ENCODE measurements at regions not wholly inside any gene's neighbourhood (a gene's known extent, or its start where the extent isn't known, plus 50 kb on each side); places are given as distances from the start of the nearest gene placed in this dataset.

DNA sequence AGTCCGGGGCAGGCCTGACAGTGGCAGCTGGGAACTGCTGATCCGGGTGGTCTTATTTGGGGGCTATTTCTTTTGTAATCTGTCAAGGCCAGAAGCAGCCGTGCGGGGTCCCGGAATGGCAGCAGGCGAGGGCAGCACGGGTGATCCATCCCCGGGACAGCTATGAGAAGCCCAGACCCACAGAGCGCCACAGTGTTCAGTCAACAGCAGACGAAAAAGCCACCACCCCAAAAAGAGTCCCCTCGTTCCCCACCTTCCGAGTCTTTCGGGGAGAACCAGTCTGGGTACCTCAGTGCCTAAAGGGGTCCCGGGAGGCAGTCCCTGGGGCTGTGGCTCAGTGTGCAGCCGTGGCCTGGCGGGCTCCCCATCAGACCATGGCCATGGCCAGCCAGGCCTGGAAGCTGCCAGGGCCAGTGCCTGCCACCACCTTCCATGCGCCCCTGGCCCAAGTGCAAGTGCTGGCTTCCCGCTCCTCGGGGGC, 125.1 kb upstream of the KCTD7 start (continued):
- TF ChIP-seq, protein P1, sequence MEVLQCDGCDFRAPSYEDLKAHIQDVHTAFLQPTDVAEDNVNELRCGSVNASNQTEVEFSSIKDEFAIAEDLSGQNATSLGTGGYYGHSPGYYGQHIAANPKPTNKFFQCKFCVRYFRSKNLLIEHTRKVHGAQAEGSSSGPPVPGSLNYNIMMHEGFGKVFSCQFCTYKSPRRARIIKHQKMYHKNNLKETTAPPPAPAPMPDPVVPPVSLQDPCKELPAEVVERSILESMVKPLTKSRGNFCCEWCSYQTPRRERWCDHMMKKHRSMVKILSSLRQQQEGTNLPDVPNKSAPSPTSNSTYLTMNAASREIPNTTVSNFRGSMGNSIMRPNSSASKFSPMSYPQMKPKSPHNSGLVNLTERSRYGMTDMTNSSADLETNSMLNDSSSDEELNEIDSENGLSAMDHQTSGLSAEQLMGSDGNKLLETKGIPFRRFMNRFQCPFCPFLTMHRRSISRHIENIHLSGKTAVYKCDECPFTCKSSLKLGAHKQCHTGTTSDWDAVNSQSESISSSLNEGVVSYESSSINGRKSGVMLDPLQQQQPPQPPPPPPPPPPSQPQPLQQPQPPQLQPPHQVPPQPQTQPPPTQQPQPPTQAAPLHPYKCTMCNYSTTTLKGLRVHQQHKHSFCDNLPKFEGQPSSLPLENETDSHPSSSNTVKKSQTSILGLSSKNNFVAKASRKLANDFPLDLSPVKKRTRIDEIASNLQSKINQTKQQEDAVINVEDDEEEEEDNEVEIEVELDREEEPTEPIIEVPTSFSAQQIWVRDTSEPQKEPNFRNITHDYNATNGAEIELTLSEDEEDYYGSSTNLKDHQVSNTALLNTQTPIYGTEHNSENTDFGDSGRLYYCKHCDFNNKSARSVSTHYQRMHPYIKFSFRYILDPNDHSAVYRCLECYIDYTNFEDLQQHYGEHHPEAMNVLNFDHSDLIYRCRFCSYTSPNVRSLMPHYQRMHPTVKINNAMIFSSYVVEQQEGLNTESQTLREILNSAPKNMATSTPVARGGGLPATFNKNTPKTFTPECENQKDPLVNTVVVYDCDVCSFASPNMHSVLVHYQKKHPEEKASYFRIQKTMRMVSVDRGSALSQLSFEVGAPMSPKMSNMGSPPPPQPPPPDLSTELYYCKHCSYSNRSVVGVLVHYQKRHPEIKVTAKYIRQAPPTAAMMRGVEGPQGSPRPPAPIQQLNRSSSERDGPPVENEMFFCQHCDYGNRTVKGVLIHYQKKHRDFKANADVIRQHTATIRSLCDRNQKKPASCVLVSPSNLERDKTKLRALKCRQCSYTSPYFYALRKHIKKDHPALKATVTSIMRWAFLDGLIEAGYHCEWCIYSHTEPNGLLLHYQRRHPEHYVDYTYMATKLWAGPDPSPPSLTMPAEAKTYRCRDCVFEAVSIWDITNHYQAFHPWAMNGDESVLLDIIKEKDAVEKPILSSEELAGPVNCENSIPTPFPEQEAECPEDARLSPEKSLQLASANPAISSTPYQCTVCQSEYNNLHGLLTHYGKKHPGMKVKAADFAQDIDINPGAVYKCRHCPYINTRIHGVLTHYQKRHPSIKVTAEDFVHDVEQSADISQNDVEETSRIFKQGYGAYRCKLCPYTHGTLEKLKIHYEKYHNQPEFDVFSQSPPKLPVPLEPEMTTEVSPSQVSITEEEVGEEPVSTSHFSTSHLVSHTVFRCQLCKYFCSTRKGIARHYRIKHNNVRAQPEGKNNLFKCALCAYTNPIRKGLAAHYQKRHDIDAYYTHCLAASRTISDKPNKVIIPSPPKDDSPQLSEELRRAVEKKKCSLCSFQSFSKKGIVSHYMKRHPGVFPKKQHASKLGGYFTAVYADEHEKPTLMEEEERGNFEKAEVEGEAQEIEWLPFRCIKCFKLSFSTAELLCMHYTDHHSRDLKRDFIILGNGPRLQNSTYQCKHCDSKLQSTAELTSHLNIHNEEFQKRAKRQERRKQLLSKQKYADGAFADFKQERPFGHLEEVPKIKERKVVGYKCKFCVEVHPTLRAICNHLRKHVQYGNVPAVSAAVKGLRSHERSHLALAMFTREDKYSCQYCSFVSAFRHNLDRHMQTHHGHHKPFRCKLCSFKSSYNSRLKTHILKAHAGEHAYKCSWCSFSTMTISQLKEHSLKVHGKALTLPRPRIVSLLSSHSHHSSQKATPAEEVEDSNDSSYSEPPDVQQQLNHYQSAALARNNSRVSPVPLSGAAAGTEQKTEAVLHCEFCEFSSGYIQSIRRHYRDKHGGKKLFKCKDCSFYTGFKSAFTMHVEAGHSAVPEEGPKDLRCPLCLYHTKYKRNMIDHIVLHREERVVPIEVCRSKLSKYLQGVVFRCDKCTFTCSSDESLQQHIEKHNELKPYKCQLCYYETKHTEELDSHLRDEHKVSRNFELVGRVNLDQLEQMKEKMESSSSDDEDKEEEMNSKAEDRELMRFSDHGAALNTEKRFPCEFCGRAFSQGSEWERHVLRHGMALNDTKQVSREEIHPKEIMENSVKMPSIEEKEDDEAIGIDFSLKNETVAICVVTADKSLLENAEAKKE (CRISPR knock-in tag; IDR thresholded peaks at IDR 0.05): no peak
- TF ChIP-seq, protein P2, sequence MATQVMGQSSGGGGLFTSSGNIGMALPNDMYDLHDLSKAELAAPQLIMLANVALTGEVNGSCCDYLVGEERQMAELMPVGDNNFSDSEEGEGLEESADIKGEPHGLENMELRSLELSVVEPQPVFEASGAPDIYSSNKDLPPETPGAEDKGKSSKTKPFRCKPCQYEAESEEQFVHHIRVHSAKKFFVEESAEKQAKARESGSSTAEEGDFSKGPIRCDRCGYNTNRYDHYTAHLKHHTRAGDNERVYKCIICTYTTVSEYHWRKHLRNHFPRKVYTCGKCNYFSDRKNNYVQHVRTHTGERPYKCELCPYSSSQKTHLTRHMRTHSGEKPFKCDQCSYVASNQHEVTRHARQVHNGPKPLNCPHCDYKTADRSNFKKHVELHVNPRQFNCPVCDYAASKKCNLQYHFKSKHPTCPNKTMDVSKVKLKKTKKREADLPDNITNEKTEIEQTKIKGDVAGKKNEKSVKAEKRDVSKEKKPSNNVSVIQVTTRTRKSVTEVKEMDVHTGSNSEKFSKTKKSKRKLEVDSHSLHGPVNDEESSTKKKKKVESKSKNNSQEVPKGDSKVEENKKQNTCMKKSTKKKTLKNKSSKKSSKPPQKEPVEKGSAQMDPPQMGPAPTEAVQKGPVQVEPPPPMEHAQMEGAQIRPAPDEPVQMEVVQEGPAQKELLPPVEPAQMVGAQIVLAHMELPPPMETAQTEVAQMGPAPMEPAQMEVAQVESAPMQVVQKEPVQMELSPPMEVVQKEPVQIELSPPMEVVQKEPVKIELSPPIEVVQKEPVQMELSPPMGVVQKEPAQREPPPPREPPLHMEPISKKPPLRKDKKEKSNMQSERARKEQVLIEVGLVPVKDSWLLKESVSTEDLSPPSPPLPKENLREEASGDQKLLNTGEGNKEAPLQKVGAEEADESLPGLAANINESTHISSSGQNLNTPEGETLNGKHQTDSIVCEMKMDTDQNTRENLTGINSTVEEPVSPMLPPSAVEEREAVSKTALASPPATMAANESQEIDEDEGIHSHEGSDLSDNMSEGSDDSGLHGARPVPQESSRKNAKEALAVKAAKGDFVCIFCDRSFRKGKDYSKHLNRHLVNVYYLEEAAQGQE (IDR thresholded peaks at IDR 0.05; ENCODE audit: unreplicated experiment): no peak
- TF ChIP-seq, protein P3, sequence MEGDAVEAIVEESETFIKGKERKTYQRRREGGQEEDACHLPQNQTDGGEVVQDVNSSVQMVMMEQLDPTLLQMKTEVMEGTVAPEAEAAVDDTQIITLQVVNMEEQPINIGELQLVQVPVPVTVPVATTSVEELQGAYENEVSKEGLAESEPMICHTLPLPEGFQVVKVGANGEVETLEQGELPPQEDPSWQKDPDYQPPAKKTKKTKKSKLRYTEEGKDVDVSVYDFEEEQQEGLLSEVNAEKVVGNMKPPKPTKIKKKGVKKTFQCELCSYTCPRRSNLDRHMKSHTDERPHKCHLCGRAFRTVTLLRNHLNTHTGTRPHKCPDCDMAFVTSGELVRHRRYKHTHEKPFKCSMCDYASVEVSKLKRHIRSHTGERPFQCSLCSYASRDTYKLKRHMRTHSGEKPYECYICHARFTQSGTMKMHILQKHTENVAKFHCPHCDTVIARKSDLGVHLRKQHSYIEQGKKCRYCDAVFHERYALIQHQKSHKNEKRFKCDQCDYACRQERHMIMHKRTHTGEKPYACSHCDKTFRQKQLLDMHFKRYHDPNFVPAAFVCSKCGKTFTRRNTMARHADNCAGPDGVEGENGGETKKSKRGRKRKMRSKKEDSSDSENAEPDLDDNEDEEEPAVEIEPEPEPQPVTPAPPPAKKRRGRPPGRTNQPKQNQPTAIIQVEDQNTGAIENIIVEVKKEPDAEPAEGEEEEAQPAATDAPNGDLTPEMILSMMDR (conservative IDR thresholded peaks at IDR 0.05; ENCODE audit: low read depth in 2 of 2): no peak
